Panc1 (cell line): ENCODE measurements at regions not wholly inside any gene's neighbourhood (a gene's known extent, or its start where the extent isn't known, plus 50 kb on each side); places are given as distances from the start of the nearest gene placed in this dataset.

Experiments used
- ATAC-seq: fragments of 200-7000 bp; cut with Tn5 transposase; 2 replicates; pipeline ENCODE4 v1.9.1; 2020; ENCODE audit warnings: mild to moderate bottlenecking, moderate library complexity
- BruUV-seq: library from RNA; stranded (reverse); fragments of 400-500 nt; replicated peaks from 2 replicates; lab custom pipeline; 2021; lab: Mats Ljungman, UMichigan
- CTCF ChIA-PET: fragments of 300-600 bp; sonication (Branson Sonifier 250); formaldehyde crosslinking; loops from one replicate; lab custom pipeline; 2022; ENCODE audit warnings: antibody characterized with exemption; lab: Charles Lee
- POLR2A ChIA-PET: fragments of 300-600 bp; sonication (Branson Sonifier 250); formaldehyde crosslinking; loops from one replicate; lab custom pipeline; 2022; ENCODE audit warnings: antibody characterized with exemption; lab: Charles Lee
- DNase-seq: peaks from one replicate; pipeline ENCODE4 v3.0.0-alpha.2; 2010; ENCODE audit warnings: low read depth, low spot score
- H3K27ac ChIP-seq: 2 replicates; pipeline ENCODE4 v1.5.1; 2011; ENCODE audit warnings: mild to moderate bottlenecking, low read length, inconsistent platforms
- H3K27me3 ChIP-seq: fragments of 200-500 bp; sonication (Bioruptor generic); 2 replicates; pipeline ENCODE4 v1.6.0; 2014; ENCODE audit warnings: low read length, inconsistent platforms; ENCODE audit not compliant: control insufficient read depth, insufficient read depth
- H3K36me3 ChIP-seq: fragments of 200-500 bp; sonication (Bioruptor generic); 2 replicates; pipeline ENCODE4 v1.5.1; 2014; ENCODE audit warnings: inconsistent platforms, mild to moderate bottlenecking, low read length, moderate library complexity; ENCODE audit not compliant: control insufficient read depth, insufficient read depth
- H3K4me1 ChIP-seq: 2 replicates; pipeline ENCODE4 v1.5.1; 2011; ENCODE audit warnings: inconsistent platforms, mild to moderate bottlenecking, low read length, moderate library complexity; ENCODE audit not compliant: control insufficient read depth, insufficient read depth
- H3K4me3 ChIP-seq, 2 experiments: 2 replicates each; pipeline ENCODE4 v1.5.1; 2011 to 2012; ENCODE audit warnings: low read depth in 2 of 2, low read length in 2 of 2, mild to moderate bottlenecking in 2 of 2, inconsistent platforms in 1 of 2, moderate library complexity in 1 of 2
- H3K9me3 ChIP-seq: fragments of 200-500 bp; sonication (Bioruptor generic); 2 replicates; pipeline ENCODE4 v1.5.1; 2014; ENCODE audit warnings: low read depth, mild to moderate bottlenecking, inconsistent platforms, low read length, moderate library complexity; ENCODE audit not compliant: control insufficient read depth, insufficient read depth
- CTCF ChIP-seq: fragments of 450-650 bp; IDR thresholded peaks from 2 replicates; pipeline ENCODE4 v1.5.1; 2017; ENCODE audit warnings: mild to moderate bottlenecking
- POLR2AphosphoS5 ChIP-seq: IDR thresholded peaks from 2 replicates; pipeline ENCODE4 v1.6.1; 2012; ENCODE audit warnings: mild to moderate bottlenecking, low read depth, low read length, moderate library complexity
- REST ChIP-seq, 2 experiments: IDR thresholded peaks; 2 replicates each; pipeline ENCODE4 v1.6.1; 2011 to 2012; ENCODE audit warnings: low read depth in 2 of 2, control low read depth in 1 of 2, low read length in 1 of 2, mild to moderate bottlenecking in 1 of 2, moderate library complexity in 1 of 2; ENCODE audit not compliant: insufficient read depth in 1 of 2
- SIN3A ChIP-seq: IDR thresholded peaks from 2 replicates; pipeline ENCODE4 v1.6.1; 2012; ENCODE audit warnings: low read depth, mild to moderate bottlenecking, low read length, moderate library complexity, borderline replicate concordance; ENCODE audit not compliant: insufficient read depth
- TCF7L2 ChIP-seq: IDR thresholded peaks from 2 replicates; pipeline ENCODE4 v1.6.1; 2011; ENCODE audit warnings: mild to moderate bottlenecking, low read depth, low read length, inconsistent platforms
- in situ Hi-C: cut with HindIII; loops from 2 replicates; pipeline ENCODE4 v1.10.0; 2016; ENCODE audit warnings: low sequenced_read_pairs, low pct_unique_long_range_greater_than_20kb
- intact Hi-C: fragments of 100-400 bp; cut with micrococcal nuclease; formaldehyde crosslinking; loops from one replicate; pipeline ENCODE4 v1.10.0; 2022; ENCODE audit not compliant: unreplicated experiment

- H3K27me3 ChIP-seq = no peaks in the 10 kb centered on the region
- no peak overlapping the region for H3K27ac ChIP-seq
- H3K4me3 ChIP-seq = no peak overlapping the region
- no peaks in the 10 kb centered on the region for H3K4me1 ChIP-seq
- BruUV-seq = no TSS peak
- ATAC-seq = no peak
- CTCF ChIA-PET = no interaction called here
- intact Hi-C loops (no loop called here), in situ Hi-C loops (no loop called here)
- H3K9me3 ChIP-seq = no peaks in the 10 kb centered on the region
- H3K36me3 ChIP-seq = no peaks in the 10 kb centered on the region
- POLR2A ChIA-PET = no interaction called here
- TF ChIP-seq POLR2AphosphoS5 (no peak), TCF7L2 (no peak), SIN3A (no peak), CTCF (no peak), REST (IDR thresholded peaks at IDR 0.05; ENCODE audit: insufficient read depth in 1 of 2, low read depth in 2 of 2, low read length in 1 of 2) (no peak)
- DNase-seq = no peak
Observed at GRCh38 chr4:134390319-134390718, 188.7 kb upstream of the PABPC4L start.

GRCh38 chr4:134388351-134388750 lies 186.8 kb upstream of the PABPC4L start:
- no TSS peak for BruUV-seq
- H3K4me1 ChIP-seq = no peaks in the 10 kb centered on the region
- H3K27me3 ChIP-seq = no peaks in the 10 kb centered on the region
- intact Hi-C loops = no loop called here
- ATAC-seq (no peak), DNase-seq (no peak)
- no peaks in the 10 kb centered on the region for H3K36me3 ChIP-seq
- H3K4me3 ChIP-seq = no peak overlapping the region
- no peaks in the 10 kb centered on the region for H3K9me3 ChIP-seq
- ChIA-PET CTCF (no interaction called here), POLR2A (no interaction called here)
- in situ Hi-C loops = no loop called here
- no peak overlapping the region for H3K27ac ChIP-seq
- TF ChIP-seq TCF7L2 = no peak
- no peak for TF ChIP-seq REST (IDR thresholded peaks at IDR 0.05; ENCODE audit: insufficient read depth in 1 of 2, low read depth in 2 of 2, low read length in 1 of 2)
- TF ChIP-seq SIN3A = no peak
- no peak for TF ChIP-seq CTCF
- TF ChIP-seq POLR2AphosphoS5 = no peak
